ENCODE measurements at regions not wholly inside any gene's neighbourhood (a gene's known extent, or its start where the extent isn't known, plus 50 kb on each side); places are given as distances from the start of the nearest gene placed in this dataset.
A peak's percentile ranks its signal among the peaks of the same experiment; 100 is the strongest.

GRCh38 chr2:157933160-157933920, 57.2 kb upstream of the ACVR1 start:
- no peak for DNase-seq

GRCh38 chr2:157932480-157933159, 56.5 kb upstream of the ACVR1 start:
- peak; percentile 69 for DNase-seq

GRCh38 chr2:157931542-157931941, 55.4 kb upstream of the ACVR1 start:
- DNase-seq: no peak

- DNase-seq: no peak
Measured at GRCh38 chr2:157930728-157931127, 54.6 kb upstream of the ACVR1 start.

DNA sequence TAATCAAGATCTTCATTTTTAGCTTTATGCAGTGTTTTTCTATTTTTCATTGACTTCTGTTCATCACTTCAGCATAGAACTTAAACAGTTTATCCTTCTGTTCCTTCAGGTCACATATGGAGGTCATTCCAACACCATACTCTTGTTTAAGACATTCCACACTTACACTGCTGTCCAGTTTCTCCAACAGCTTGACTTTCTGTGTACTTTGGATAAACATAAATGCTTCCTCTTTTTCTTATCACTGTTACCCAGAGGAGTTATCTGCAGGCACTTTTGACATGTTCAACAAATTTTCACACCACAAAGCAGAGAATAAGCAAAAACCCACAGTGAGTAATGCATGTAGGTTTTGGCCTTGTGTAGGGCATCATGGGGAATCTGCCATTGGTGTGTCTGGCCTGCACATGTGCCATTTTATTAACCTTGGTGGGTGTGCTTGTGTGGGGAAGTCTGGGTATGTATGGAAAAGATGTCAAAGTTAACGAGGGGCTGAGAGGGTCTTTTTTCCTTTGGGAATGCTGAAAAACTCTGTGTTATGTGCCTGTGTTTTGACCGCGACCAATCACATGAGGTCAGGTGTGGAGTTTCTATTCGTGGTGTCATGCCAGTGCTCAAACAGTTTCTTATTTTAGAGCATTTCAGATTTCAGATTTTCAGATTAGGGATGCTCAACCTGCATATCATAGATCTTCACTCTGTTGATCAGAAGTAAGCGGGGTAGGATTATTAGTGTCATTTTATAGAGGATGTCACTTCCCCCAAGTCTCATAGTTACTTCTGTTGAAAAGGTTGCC, 53.9 kb upstream of the ACVR1 start:
- DNase-seq: no peak

- DNase-seq: no peak
Measured at GRCh38 chr2:157928372-157928771, 52.2 kb upstream of the ACVR1 start.

DNA sequence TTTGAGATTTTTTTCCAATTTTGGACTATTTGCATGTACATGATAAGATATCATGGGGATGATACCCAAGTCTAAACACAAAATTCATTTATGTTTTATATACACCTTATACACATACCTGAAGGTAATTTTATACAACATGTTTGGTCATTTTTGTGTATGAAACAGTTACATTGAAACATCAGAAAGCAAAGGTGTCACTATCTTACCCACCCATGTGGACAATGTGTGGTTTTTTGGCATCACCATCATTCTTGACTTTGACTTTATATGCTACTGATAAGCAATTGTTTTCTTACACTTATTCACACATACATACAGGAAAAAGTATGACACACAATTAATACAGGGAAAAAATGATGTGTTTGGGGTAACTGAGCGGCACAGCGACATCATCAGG, 51.0 kb upstream of the ACVR1 start:
- DNase-seq: no peak
